Heart right ventricle (tissue), 16 donors: ENCODE measurements at regions not wholly inside any gene's neighbourhood (a gene's known extent, or its start where the extent isn't known, plus 50 kb on each side); places are given as distances from the start of the nearest gene placed in this dataset.

ENCODE experiments used
- ATAC-seq, 8 donors: fragments of 200-7000 bp; cut with Tn5 transposase; one replicate each; pipeline ENCODE4 v1.9.1; 2020; ENCODE audit warnings: mild to moderate bottlenecking in 8 of 8, moderate library complexity in 8 of 8, moderate number of reproducible peaks in 1 of 8
- DNase-seq, 2 donors: peaks; one replicate each; pipeline ENCODE4 v3.0.0-alpha.2; 2020
- H3K27ac ChIP-seq, 10 donors: fragments of 200-600 bp; sonication (generic) in 2 of 10; one replicate each; pipeline versions ENCODE4 v1.5.0 to v1.8.0; 2020 to 2022; ENCODE audit warnings: mild to moderate bottlenecking in 3 of 10
- H3K27me3 ChIP-seq, 7 donors: fragments of 200-600 bp; one replicate each; pipeline ENCODE4 v1.8.0; 2021 to 2022; ENCODE audit warnings: mild to moderate bottlenecking in 2 of 7
- H3K36me3 ChIP-seq, 9 donors: fragments of 200-600 bp; sonication (generic) in 1 of 9; one replicate each; pipeline versions ENCODE4 v1.5.0 to v1.8.0; 2020 to 2022; ENCODE audit warnings: mild to moderate bottlenecking in 2 of 9
- H3K4me1 ChIP-seq, 9 donors: fragments of 200-600 bp; sonication (generic) in 1 of 9; one replicate each; pipeline versions ENCODE4 v1.5.0 to v1.8.0; 2020 to 2022; ENCODE audit warnings: mild to moderate bottlenecking in 4 of 9
- H3K4me3 ChIP-seq, 10 donors: fragments of 200-600 bp; sonication (generic) in 2 of 10; one replicate each; pipeline versions ENCODE4 v1.5.0 to v1.8.0; 2020 to 2022; ENCODE audit warnings: mild to moderate bottlenecking in 7 of 10, moderate library complexity in 2 of 10
- H3K9me3 ChIP-seq, 11 donors: fragments of 200-600 bp in 10 of 11; sonication (generic) in 2 of 11; one replicate each; pipeline versions ENCODE4 v1.5.0 to v1.8.0; 2013 to 2022; ENCODE audit warnings: mild to moderate bottlenecking in 2 of 11, control low read depth in 1 of 11, moderate library complexity in 1 of 11
- WGBS, 2 donors: extraction: QIAGEN DNeasy Blood & Tissue Kit; methylation state at CpG; one replicate each; pipeline ENCODE4 v1.1.7; 2013; ENCODE audit warnings: inconsistent platforms in 1 of 2; 5-methylcytosine and 5-hydroxymethylcytosine counted together
- intact Hi-C, 10 donors: fragments of 100-400 bp; cut with DNase I; formaldehyde crosslinking; loops; one replicate each; pipeline versions ENCODE4 v1.11.1 to v1.14.2; 2022
- TF ChIP-seq, protein P1 (sequence below), 9 donors: fragments of 200-600 bp; sonication (generic) in 2 of 9; IDR thresholded peaks; one replicate each; pipeline versions ENCODE4 v1.5.0 to v1.8.0; 2021 to 2022; ENCODE audit warnings: antibody characterized with exemption in 9 of 9, mild to moderate bottlenecking in 5 of 9, moderate library complexity in 1 of 9
- donor health status: Arrhythmogenic right ventricular cardiomyopathy.
- donor health status: ischemic (EF 13 %, LVEDD 7.1; RV severe dilation, severe dysfunction).
- donor health status: healthy with polysubstance abuse.
- donor health status: DM: no; HTN: yes; CAD: no.
- donor health status: DM: no; HTN: no; CAD: no.
- donor health status: ischemic (EF 25% LVEDD 6.9; RV normal size, moderate dysfunction).
- donor health status: ischemic (EF 25% LVEDD 5.7; RV mildly dilated, moderate dysfunction).
- donor health status: healthy.
- donor health status: DM: yes; HTN: yes; CAD: no.
- donor health status: Ischemic cardiomyopathy.
- donor health status: ischemic (EF 35%, LVEDD 5.7; RV mildly dilated, moderate dysfunction).
- donor health status: nonischemic (EF 11% LVEDD 7.7; RV severe dilation, severe dysfunction).
- donor health status: DM: yes; HTN: yes; CAD: no.
- donor health status: PGD.
- donor health status: ischemic (EF 29% LVEDD 5.4; RV normal size, mild dysfunction).
- donor health status: nonischemic (EF 23%, LVEDD 6.1; RV moderate dilation, normal function).

DNA sequence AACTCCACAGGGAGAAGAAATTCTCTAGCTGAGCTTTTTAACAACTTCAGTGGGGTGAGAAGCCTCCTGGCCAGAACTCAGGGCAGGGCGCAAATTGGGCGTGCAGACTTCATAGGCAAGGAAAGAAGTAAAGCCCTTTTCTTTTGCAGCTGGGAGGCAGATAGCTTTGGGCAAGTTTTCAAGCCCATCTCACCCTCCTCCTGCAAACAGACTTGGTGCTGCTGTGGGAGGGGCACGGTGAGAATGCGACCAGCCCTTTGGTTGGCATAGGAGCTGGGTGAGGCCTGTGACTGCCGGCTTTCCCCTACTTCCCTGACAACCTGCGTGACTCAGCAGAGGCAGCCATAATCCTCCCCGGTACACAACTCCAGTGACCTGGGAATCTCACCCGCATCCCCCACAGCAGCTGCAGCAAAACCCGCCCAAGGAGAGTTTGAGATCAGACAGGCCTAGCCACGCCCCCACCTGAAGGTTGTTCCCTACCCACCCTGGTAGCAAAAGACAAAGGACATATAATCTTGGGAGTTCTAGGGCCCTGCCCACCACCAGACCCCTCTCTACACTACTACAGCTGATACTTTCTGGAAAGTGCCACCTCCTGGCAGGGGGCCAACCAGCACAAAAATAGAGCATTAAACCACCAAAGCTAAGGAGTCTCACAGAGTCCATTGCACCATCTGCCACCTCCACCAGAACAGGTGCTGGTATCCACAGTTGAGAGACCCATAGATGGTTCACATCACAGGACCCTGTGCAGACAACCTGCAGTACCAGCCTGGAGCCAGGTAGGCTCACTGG is 195.5 kb upstream of the CCL2 start:
- TF ChIP-seq, protein P1, sequence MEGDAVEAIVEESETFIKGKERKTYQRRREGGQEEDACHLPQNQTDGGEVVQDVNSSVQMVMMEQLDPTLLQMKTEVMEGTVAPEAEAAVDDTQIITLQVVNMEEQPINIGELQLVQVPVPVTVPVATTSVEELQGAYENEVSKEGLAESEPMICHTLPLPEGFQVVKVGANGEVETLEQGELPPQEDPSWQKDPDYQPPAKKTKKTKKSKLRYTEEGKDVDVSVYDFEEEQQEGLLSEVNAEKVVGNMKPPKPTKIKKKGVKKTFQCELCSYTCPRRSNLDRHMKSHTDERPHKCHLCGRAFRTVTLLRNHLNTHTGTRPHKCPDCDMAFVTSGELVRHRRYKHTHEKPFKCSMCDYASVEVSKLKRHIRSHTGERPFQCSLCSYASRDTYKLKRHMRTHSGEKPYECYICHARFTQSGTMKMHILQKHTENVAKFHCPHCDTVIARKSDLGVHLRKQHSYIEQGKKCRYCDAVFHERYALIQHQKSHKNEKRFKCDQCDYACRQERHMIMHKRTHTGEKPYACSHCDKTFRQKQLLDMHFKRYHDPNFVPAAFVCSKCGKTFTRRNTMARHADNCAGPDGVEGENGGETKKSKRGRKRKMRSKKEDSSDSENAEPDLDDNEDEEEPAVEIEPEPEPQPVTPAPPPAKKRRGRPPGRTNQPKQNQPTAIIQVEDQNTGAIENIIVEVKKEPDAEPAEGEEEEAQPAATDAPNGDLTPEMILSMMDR (IDR thresholded peaks at IDR 0.05), result no peak
- H3K9me3 ChIP-seq, result peaks cover 0 to 32% (median 0%) of the 10 kb centered on the region in 11 donors
- no peak for DNase-seq
- H3K27ac ChIP-seq, result no peak overlapping the region
- intact Hi-C loops, result loop anchor here in 1 of 10 donors (10.0 kb wide), 1 partner anchor 65 kb away; no protein-coding TSS in a partner anchor
- no peak for ATAC-seq
- no peaks in the 10 kb centered on the region for H3K4me1 ChIP-seq
- H3K27me3 ChIP-seq, result peaks cover 0 to 32% (median 18%) of the 10 kb centered on the region in 7 donors
- no peaks in the 10 kb centered on the region for H3K36me3 ChIP-seq
- no peak overlapping the region for H3K4me3 ChIP-seq
- WGBS, 2 donors, result 89 to 90% methylated on average over 10 of the region's 10 CpGs

DNA sequence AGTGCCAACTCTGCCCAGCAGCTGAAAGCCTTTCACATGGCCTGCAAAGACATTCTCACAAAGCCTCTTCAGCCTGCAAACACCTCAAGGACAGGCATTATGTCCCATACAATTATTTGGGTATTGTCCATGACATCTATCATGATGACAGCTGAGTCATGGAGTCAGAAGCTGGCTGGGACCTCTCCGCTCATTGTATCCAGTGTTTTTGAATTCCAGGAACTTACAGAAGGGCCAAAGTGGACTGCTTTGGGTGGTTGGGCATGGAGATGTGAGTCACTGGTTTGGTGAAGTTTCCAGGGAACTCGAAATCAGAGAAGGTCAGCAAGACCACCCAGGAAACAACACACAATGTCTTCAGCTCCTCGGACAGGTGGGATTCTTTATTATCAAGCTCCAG is 188.6 kb upstream of the CCL2 start:
- no peak overlapping the region for H3K4me3 ChIP-seq
- ATAC-seq (no peak), DNase-seq (no peak)
- WGBS, 2 donors, result 75 to 79% methylated on average over 3 of the region's 3 CpGs
- no peaks in the 10 kb centered on the region for H3K27me3 ChIP-seq
- intact Hi-C loops, result no loop called here
- no peak overlapping the region for H3K27ac ChIP-seq
- H3K4me1 ChIP-seq, result no peaks in the 10 kb centered on the region
- TF ChIP-seq, protein P1 (IDR thresholded peaks at IDR 0.05), result no peak
- H3K36me3 ChIP-seq, result no peaks in the 10 kb centered on the region
- H3K9me3 ChIP-seq, result peaks cover 0 to 4% (median 0%) of the 10 kb centered on the region in 11 donors

DNA sequence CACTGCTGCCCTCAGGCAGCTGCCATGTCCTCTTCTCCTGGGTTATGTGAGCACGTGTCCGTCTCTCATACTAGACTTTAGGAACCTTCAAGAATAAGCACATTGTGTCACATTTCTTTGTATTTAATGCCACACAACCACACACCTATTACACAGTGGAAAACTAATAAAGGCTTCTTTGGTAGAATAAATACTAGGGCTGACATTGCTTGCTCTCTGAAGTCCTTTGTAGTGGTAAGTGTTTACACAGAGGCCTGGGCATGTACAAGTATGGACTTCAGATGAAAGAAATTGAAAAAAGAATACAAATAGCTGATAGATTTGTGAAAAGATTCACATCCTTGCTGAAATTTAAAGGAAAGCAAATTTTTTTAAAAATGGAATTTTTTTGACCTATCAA is 188.1 kb upstream of the CCL2 start:
- H3K27ac ChIP-seq, result no peak overlapping the region
- H3K9me3 ChIP-seq, result peaks cover 0 to 3% (median 0%) of the 10 kb centered on the region in 11 donors
- intact Hi-C loops, result no loop called here
- ATAC-seq (no peak), DNase-seq (no peak)
- no peak overlapping the region for H3K4me3 ChIP-seq
- WGBS, 2 donors, result 90 to 92% methylated on average over 2 of the region's 2 CpGs
- H3K4me1 ChIP-seq, result no peaks in the 10 kb centered on the region
- H3K27me3 ChIP-seq, result no peaks in the 10 kb centered on the region
- no peaks in the 10 kb centered on the region for H3K36me3 ChIP-seq
- TF ChIP-seq, protein P1 (IDR thresholded peaks at IDR 0.05), result no peak

DNA sequence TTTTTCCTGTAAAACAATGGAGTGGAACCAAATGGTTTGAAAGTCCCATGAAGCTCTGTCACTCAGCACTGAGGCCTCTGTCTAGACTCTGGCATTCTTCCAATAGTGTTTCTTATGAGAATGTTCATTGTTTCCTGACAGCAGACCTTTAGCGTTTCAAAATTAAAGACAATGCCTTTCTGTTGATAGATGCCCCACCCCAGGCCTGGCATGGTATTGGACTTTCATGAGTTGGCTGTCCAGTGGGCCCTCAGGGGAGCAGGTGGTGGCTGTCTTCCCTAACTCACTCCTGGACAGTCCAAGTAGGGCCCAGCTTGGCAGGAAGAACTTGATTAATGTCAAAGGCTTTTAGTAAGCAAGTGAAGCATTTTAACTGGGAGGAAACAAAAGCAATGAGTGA is 186.5 kb upstream of the CCL2 start:
- Histone ChIP-seq H3K27me3 (no peaks in the 10 kb centered on the region), H3K4me1 (no peaks in the 10 kb centered on the region), H3K4me3 (no peak overlapping the region), H3K36me3 (no peaks in the 10 kb centered on the region), H3K27ac (no peak overlapping the region), H3K9me3 (no peaks in the 10 kb centered on the region)
- 29% methylated on average over 1 of the region's 1 CpG for WGBS, 2 donors
- ATAC-seq, result no peak
- intact Hi-C loops, result no loop called here
- TF ChIP-seq, protein P1 (IDR thresholded peaks at IDR 0.05), result no peak
- DNase-seq, result no peak
